IPS-20b (cell line): ENCODE measurements at regions not wholly inside any gene's neighbourhood (a gene's known extent, or its start where the extent isn't known, plus 50 kb on each side); places are given as distances from the start of the nearest gene placed in this dataset.
"Not testable (repeated sequence)": the region's sequence is repeated elsewhere in the genome, so short reads cannot be mapped to it uniquely, and the experiment has no call there.

Experiments used
- H3K27ac ChIP-seq: one replicate; pipeline ENCODE4 v1.5.1; 2013; ENCODE audit warnings: low read length
- H3K27me3 ChIP-seq: 2 replicates; pipeline ENCODE4 v1.6.1; 2013; ENCODE audit warnings: mild to moderate bottlenecking, low read length, inconsistent platforms; ENCODE audit not compliant: insufficient read depth
- H3K36me3 ChIP-seq: 2 replicates; pipeline ENCODE4 v1.6.1; 2013; ENCODE audit warnings: low read depth, mild to moderate bottlenecking, inconsistent platforms, low read length, moderate library complexity; ENCODE audit not compliant: insufficient read depth
- H3K4me1 ChIP-seq: 2 replicates; pipeline ENCODE4 v1.6.1; 2013; ENCODE audit warnings: mild to moderate bottlenecking, control low read depth, inconsistent platforms, low read length, moderate library complexity; ENCODE audit not compliant: insufficient read depth
- H3K4me3 ChIP-seq: 2 replicates; pipeline ENCODE4 v1.5.1; 2013; ENCODE audit warnings: mild to moderate bottlenecking, low read length, inconsistent platforms
- H3K9ac ChIP-seq: 2 replicates; pipeline ENCODE4 v1.6.1; 2013; ENCODE audit warnings: low read depth, mild to moderate bottlenecking, inconsistent platforms, low read length, moderate library complexity
- H3K9me3 ChIP-seq: 2 replicates; pipeline ENCODE4 v1.6.1; 2013; ENCODE audit warnings: mild to moderate bottlenecking, low read depth, low read length, inconsistent platforms; ENCODE audit not compliant: insufficient read depth

DNA sequence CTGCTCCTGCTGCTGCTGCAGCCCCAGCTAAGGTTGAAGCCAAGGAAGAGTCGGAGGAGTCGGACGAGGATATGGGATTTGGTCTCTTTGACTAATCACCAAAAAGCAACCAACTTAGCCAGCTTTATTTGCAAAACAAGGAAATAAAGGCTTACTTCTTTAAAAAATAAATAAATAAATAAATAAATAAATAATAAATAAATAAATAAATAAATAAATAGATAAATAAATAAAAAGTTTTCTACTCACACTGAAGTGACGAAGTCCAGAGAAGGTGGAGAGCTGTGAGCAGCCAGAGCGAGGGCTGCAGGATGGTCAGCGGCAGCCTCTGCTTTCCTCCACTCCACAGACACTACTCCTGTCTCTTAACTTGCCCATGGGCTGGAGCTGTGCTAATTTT lies 105.6 kb upstream of the ATL2 start:
- H3K27me3 ChIP-seq, H3K27ac ChIP-seq, H3K9ac ChIP-seq, H3K4me3 ChIP-seq, H3K36me3 ChIP-seq, H3K4me1 ChIP-seq: not testable (repeated sequence)
- peaks cover 15% of the 10 kb centered on the region for H3K9me3 ChIP-seq

DNA sequence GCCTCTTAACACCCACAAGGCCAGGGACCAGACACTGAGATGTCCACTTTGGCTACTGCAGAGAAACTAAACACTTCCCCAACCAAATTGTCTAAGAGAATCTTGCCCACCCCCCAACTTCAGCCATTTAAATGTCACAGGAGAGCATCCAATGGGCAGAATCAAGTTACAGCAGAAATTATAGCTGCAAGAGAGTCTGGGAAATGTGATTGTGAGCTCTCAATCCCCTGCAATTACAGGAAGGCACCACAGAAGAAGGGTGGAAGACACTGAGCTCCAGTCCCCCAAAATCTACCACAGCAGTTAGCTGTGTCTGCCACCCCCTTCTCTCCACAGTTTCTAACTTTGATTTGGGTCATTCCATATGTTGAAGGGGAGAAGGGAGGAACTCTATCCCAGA lies 103.5 kb upstream of the ATL2 start:
- Histone ChIP-seq H3K36me3 (no peaks in the 10 kb centered on the region), H3K27me3 (no peaks in the 10 kb centered on the region), H3K4me3 (no peak overlapping the region), H3K27ac (no peak overlapping the region), H3K4me1 (no peaks in the 10 kb centered on the region), H3K9ac (no peak overlapping the region), H3K9me3 (peaks cover 15% of the 10 kb centered on the region)

DNA sequence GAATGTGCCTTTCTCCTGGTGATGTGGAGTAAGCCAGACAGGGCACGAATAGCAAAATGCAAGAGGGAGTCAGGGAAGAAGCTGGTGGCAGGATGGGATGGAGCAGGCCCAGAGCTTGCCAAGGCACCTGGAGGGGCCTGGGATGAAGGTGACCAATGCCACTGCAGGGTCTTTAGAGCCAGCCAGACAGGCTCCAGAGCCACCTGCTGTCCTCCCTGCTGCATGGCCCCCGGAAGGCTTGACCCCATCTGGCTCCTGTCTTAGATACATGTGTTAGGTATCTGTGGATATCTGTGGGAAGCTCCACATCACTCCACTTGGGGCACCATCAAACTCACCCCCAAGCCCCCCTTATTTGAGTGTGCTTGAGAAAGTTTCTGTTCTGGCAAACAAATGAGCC lies 99.9 kb upstream of the ATL2 start:
- Histone ChIP-seq H3K9me3 (peaks cover 15% of the 10 kb centered on the region), H3K27me3 (no peaks in the 10 kb centered on the region), H3K4me1 (no peaks in the 10 kb centered on the region), H3K4me3 (no peak overlapping the region), H3K27ac (no peak overlapping the region), H3K9ac (no peak overlapping the region), H3K36me3 (no peaks in the 10 kb centered on the region)

DNA sequence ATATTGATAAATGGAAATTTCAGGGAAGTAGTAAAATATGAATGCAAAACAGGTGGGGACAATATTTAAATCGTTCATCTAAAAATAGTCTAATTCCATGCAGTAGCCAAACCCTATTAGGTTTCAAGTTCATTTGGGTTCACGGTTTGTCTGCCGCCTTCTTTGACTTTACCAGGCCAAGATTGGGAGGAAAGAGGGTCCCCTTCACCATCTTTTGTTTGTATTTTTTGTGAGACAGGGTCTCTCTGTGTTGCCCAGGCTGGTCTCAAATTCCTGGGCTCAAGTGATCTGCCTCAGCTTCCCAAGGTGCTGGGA lies 98.5 kb upstream of the ATL2 start:
- Histone ChIP-seq H3K9ac (no peak overlapping the region), H3K4me3 (no peak overlapping the region), H3K27ac (no peak overlapping the region), H3K27me3 (no peaks in the 10 kb centered on the region), H3K36me3 (no peaks in the 10 kb centered on the region), H3K4me1 (no peaks in the 10 kb centered on the region), H3K9me3 (peaks cover 7% of the 10 kb centered on the region)

- Histone ChIP-seq H3K27ac (no peak overlapping the region), H3K27me3 (no peaks in the 10 kb centered on the region), H3K36me3 (no peaks in the 10 kb centered on the region), H3K4me1 (no peaks in the 10 kb centered on the region), H3K4me3 (no peak overlapping the region), H3K9me3 (peaks cover 1% of the 10 kb centered on the region; the same call in 1 of the 2 replicates), H3K9ac (no peak overlapping the region)
Measured at GRCh38 chr2:38474715-38475566, 97.9 kb upstream of the ATL2 start.

DNA sequence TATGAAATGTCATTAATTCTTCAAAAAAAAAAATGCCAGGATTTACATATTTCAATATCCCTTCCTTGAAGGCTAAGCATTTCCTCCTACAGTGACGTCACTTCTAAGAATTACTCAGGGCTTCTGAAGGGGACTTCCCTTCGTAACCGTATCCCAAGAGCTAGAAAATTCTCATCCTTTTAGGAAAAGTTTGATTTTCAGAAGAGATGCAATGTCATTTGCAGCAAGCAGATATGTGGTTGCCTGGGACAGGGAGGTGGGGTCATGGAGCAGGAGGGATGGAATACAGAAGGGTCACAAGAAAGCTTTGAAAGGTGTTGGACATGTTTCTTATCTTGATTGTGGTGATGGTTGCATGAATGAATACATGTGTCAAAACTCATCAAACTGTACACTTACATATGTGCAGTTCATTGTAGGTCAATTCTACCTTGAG lies 97.0 kb upstream of the ATL2 start:
- Histone ChIP-seq H3K4me3 (no peak overlapping the region), H3K4me1 (no peaks in the 10 kb centered on the region), H3K27me3 (no peaks in the 10 kb centered on the region), H3K27ac (no peak overlapping the region), H3K9ac (no peak overlapping the region), H3K9me3 (no peaks in the 10 kb centered on the region), H3K36me3 (no peaks in the 10 kb centered on the region)

DNA sequence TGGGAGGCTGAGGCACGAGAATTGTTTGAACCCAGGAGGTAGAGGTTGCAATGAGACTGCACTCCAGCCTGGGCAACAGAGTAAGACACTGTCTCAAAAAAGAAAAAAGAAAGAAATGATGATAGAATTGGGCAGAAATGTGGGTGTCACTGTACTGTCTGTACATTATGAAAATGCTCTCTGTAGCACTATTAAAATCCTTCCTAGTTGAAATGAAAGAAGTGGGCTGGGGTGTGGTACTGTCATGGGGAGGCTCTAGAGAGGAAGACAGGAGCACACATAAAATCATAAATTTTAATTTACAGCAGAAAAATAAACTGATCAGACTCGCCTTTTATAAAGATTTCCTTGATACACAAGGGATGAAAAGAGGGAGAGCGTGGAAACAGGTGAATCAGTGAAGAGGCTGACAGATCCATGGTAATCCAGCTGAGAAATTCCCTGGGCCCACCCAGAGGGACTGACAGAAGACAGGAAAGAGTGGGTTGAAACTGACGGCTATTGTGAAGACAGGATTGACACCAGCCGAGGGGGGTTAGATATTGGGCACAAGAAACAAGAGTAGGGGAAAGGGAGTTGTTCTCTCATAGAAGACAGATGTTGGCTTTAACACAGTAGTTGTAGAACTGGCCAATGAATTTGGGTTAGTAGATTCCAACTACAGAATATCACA lies 96.4 kb upstream of the ATL2 start:
- no peak overlapping the region for H3K27ac ChIP-seq
- no peaks in the 10 kb centered on the region for H3K36me3 ChIP-seq
- H3K4me1 ChIP-seq = no peaks in the 10 kb centered on the region
- no peak overlapping the region for H3K4me3 ChIP-seq
- H3K9me3 ChIP-seq = no peaks in the 10 kb centered on the region
- H3K9ac ChIP-seq = no peak overlapping the region
- no peaks in the 10 kb centered on the region for H3K27me3 ChIP-seq

DNA sequence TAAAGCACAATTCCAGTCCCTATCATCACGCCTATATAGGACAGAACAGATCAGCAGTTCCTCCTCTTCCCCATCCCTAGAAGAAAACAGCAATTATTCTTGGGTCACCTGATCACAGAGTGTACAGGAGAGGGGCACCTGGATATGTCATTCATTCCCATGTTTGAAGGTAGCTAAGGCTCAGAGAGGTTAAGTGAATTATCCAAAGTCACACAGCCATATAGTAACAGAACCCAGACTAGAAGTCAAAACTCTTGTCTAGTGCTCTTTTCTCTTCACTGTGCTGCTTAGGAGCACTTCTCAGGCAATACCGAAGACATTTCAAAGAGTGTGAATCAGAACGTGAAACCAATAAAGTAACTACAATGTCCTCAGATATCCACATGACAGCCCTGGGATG lies 93.0 kb upstream of the ATL2 start:
- no peaks in the 10 kb centered on the region for H3K36me3 ChIP-seq
- H3K27me3 ChIP-seq = no peaks in the 10 kb centered on the region
- no peaks in the 10 kb centered on the region for H3K9me3 ChIP-seq
- no peak overlapping the region for H3K4me3 ChIP-seq
- H3K4me1 ChIP-seq = no peaks in the 10 kb centered on the region
- H3K9ac ChIP-seq = no peak overlapping the region
- no peak overlapping the region for H3K27ac ChIP-seq

DNA sequence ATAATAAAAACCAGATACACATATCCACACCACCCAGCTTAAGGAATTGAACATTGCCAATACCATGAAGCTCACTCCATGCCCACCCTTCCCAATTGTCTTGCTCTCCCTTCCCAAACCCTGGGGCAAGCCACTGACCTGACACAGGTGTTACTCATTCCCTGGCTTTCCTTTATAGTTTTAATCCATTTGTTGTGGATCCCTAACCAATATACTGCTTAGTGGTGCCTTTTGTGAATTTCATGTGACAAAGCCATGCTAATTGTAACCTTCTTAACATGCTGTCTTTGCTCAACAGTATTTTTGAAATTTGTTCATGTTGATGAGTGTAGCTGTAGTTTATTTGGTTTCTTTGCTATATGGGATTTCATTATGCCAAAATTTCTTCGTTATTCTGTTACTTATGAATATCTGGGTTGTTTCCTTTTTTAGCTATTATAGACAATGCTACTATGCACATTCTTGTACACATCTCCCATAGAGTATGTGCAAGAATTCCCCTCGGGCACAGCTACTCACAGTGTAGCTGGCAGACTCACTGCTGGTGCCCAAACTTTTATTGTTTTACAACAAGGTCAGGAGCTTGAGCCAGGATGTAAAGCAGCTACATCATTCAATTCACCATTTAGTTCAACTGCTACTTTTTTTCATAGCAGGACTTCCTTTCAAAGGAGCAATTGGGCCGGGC lies 90.8 kb upstream of the ATL2 start:
- Histone ChIP-seq H3K9ac (no peak overlapping the region), H3K4me1 (no peaks in the 10 kb centered on the region), H3K36me3 (no peaks in the 10 kb centered on the region), H3K9me3 (no peaks in the 10 kb centered on the region), H3K27me3 (no peaks in the 10 kb centered on the region), H3K4me3 (no peak overlapping the region), H3K27ac (no peak overlapping the region)

DNA sequence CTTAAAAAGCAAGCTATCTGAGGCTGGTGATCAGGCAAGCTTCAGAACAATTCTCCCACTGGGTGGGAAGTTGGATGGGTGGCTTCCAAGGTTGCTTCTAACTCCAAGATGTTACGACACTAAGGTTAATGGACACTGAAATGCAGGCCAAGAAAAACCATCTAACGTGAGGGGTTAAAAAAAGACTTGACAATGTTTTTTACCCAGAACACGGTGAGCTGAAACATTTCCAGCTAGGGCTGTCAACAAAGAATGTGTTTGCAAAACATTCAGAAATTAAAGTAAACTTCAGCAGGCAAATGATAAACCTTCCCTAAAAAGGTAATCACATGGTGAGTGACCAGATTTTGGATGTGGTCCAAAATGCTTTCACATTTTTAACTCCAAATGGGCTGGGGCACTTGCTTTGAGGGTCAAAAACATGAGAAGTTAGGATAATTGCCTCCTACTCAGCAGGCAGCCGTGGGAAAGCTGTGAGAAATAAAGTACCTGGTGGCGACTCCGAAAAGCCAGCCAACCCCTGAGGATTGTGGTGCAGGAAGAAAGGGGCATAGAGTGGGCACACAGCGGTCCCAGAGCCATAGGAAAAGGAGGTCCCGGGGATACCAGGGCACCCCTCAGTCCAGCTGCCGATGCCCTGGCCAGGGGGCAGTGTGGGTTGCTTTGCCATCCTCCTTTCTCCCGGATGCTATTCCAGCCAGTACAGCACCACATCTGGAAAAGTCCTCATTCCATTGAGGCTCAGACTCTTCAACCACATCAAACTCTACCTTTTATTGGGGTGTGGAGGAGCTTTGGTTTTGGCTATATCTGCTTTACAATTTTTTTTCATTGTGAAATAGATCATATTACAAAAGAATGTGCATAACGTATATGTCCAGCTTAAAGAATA lies 90.0 kb upstream of the ATL2 start:
- Histone ChIP-seq H3K4me3 (no peak overlapping the region), H3K4me1 (no peaks in the 10 kb centered on the region), H3K9ac (no peak overlapping the region), H3K27me3 (no peaks in the 10 kb centered on the region), H3K36me3 (no peaks in the 10 kb centered on the region), H3K9me3 (no peaks in the 10 kb centered on the region), H3K27ac (no peak overlapping the region)

- Histone ChIP-seq H3K9me3 (no peaks in the 10 kb centered on the region), H3K4me3 (no peak overlapping the region), H3K27ac (no peak overlapping the region), H3K36me3 (no peaks in the 10 kb centered on the region), H3K4me1 (no peaks in the 10 kb centered on the region), H3K27me3 (no peaks in the 10 kb centered on the region), H3K9ac (no peak overlapping the region)
Measured at GRCh38 chr2:38466409-38466808, 89.3 kb upstream of the ATL2 start.
